Uterus (tissue), 2 donors: ENCODE measurements at regions not wholly inside any gene's neighbourhood (a gene's known extent, or its start where the extent isn't known, plus 50 kb on each side); places are given as distances from the start of the nearest gene placed in this dataset.

Experiments
- CTCF ChIP-seq, 4 experiments: fragments of 200-600 bp in 2 of 4; fragments of 450-650 bp in 2 of 4; sonication (generic) in 2 of 4; IDR thresholded peaks; one replicate each; pipeline ENCODE4 v1.5.1; 2016 to 2019; ENCODE audit warnings: antibody characterized with exemption in 4 of 4, mild to moderate bottlenecking in 2 of 4, moderate library complexity in 1 of 4
- POLR2A ChIP-seq, 2 donors: fragments of 450-650 bp; IDR thresholded peaks; one replicate each; pipeline ENCODE4 v1.6.1; 2016; ENCODE audit warnings: antibody characterized with exemption in 2 of 2, mild to moderate bottlenecking in 1 of 2, moderate library complexity in 1 of 2

- TF ChIP-seq CTCF (IDR thresholded peaks at IDR 0.05) (no peak), POLR2A (IDR thresholded peaks at IDR 0.05) (no peak)
Measured at GRCh38 chr5:8436924-8437323, 568.0 kb downstream of the MTRR start.
